OCI-LY7 (cell line): ENCODE measurements at regions not wholly inside any gene's neighbourhood (a gene's known extent, or its start where the extent isn't known, plus 50 kb on each side); places are given as distances from the start of the nearest gene placed in this dataset.

ENCODE experiments used
- BruUV-seq: library from RNA; stranded (reverse); fragments of 400-500 nt; replicated peaks from 2 replicates; lab custom pipeline; 2021; lab: Mats Ljungman, UMichigan
- CTCF ChIA-PET: fragments of 300-600 bp; sonication (Branson Sonifier 250); formaldehyde crosslinking; loops from one replicate; lab custom pipeline; 2022; ENCODE audit warnings: antibody characterized with exemption; ENCODE audit not compliant: unreplicated experiment; lab: Charles Lee
- POLR2A ChIA-PET: fragments of 300-600 bp; sonication (Branson Sonifier 250); formaldehyde crosslinking; loops from one replicate; lab custom pipeline; 2022; ENCODE audit warnings: antibody characterized with exemption; lab: Charles Lee
- DNase-seq: peaks from one replicate; pipeline ENCODE4 v3.0.0-alpha.2; 2015; ENCODE audit warnings: low spot score
- H2AFZ ChIP-seq: fragments of 200-600 bp; sonication (generic), shearing (Covaris generic); 2 replicates; pipeline ENCODE4 v1.6.1; 2014; ENCODE audit warnings: mild to moderate bottlenecking, antibody characterized with exemption, low read length, moderate library complexity
- H3K27ac ChIP-seq: fragments of 200-600 bp; sonication (generic); 2 replicates; pipeline ENCODE4 v1.5.1; 2014; ENCODE audit warnings: mixed run types, low read depth, mild to moderate bottlenecking, moderate library complexity, low read length, inconsistent platforms; ENCODE audit not compliant: poor library complexity, severe bottlenecking
- H3K36me3 ChIP-seq: fragments of 200-600 bp; sonication (generic); 2 replicates; pipeline ENCODE4 v1.6.1; 2014; ENCODE audit warnings: mild to moderate bottlenecking, antibody characterized with exemption, low read length, moderate library complexity, mixed read lengths; ENCODE audit not compliant: insufficient read depth
- H3K4me1 ChIP-seq: fragments of 200-600 bp; sonication (generic); 2 replicates; pipeline ENCODE4 v1.5.1; 2014; ENCODE audit warnings: mild to moderate bottlenecking, low read length; ENCODE audit not compliant: insufficient read depth, poor library complexity, severe bottlenecking
- H3K4me2 ChIP-seq: fragments of 200-600 bp; sonication (generic); 2 replicates; pipeline ENCODE4 v1.6.1; 2014; ENCODE audit warnings: mild to moderate bottlenecking, low read length
- H3K4me3 ChIP-seq: fragments of 200-600 bp; sonication (generic); 2 replicates; pipeline ENCODE4 v1.5.1; 2014; ENCODE audit warnings: mild to moderate bottlenecking, low read depth, low read length; ENCODE audit not compliant: poor library complexity, severe bottlenecking
- H3K79me2 ChIP-seq: fragments of 200-600 bp; sonication (generic); 2 replicates; pipeline ENCODE4 v1.6.1; 2016; ENCODE audit warnings: low read depth, mild to moderate bottlenecking, low read length, moderate library complexity, mixed read lengths; ENCODE audit not compliant: insufficient read depth
- H3K9me2 ChIP-seq: fragments of 200-600 bp; sonication (generic); 2 replicates; pipeline ENCODE4 v1.6.1; 2016; ENCODE audit warnings: mild to moderate bottlenecking, low read length, mixed read lengths; ENCODE audit not compliant: insufficient read depth
- H3K9me3 ChIP-seq: fragments of 200-600 bp; sonication (generic); 2 replicates; pipeline ENCODE4 v1.6.1; 2014; ENCODE audit warnings: mild to moderate bottlenecking, mixed run types, low read length, mixed read lengths
- H4K20me1 ChIP-seq: fragments of 200-600 bp; sonication (generic); 2 replicates; pipeline ENCODE4 v1.6.1; 2014; ENCODE audit warnings: mild to moderate bottlenecking, antibody characterized with exemption, low read length, moderate library complexity, mixed read lengths; ENCODE audit not compliant: insufficient read depth
- EZH2phosphoT487 ChIP-seq: fragments of 200-600 bp; sonication (generic); IDR thresholded peaks from 2 replicates; pipeline ENCODE4 v1.6.1; 2018; ENCODE audit warnings: low read depth, borderline replicate concordance, mild to moderate bottlenecking, mixed run types, antibody characterized with exemption, low read length, moderate library complexity, mixed read lengths
- intact Hi-C: fragments of 100-400 bp; cut with micrococcal nuclease; formaldehyde crosslinking; loops from one replicate; pipeline ENCODE4 v1.10.0; 2022; ENCODE audit not compliant: unreplicated experiment
- TF ChIP-seq, protein P1 (sequence below): fragments of 200-600 bp; sonication (generic); conservative IDR thresholded peaks from 2 replicates; pipeline ENCODE4 v1.5.1; 2014; ENCODE audit warnings: mild to moderate bottlenecking, antibody characterized with exemption, low read length, moderate library complexity, mixed read lengths

DNA sequence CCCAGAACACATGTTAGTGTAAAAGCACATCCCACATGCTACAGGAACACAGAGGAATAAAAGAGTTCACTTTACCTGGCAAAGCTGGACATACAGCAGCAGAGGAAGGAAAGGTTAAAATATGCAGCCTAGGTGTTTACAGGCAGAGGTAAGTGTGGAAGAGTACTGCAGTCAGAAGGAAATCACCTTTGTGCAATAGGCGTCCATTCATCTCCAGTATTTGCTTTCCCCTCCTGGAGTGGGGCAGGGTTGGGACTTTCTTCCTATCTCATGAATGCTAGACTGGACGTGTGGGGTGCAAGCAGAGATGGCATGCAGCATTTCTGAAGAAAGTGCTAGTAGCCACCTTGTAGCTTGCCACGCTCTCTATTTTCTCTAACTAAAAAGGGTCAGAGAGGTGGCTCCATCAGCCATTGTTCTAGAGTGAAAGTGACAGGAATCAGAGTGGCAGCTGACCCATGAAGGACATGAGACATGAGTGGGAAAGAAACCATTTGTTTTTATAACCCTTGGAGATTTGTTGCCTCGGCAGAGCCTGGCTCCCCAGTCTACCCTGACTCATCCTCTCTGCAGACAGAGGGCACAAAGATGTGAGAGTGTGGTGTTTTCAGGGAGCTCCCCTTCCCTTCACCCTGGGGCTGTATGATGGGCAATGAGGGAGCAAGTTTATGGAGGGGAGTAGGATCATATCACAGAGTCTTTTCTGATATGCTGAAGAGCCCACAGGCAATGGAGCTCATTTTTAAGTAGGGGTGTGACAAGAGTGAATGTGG is 101.2 kb upstream of the SEC61G start:
- H3K27ac ChIP-seq, result no peak overlapping the region
- no peak overlapping the region for H3K4me2 ChIP-seq
- no peaks in the 10 kb centered on the region for H3K36me3 ChIP-seq
- H2AFZ ChIP-seq, result no peak overlapping the region
- no peaks in the 10 kb centered on the region for H3K9me3 ChIP-seq
- no peaks in the 10 kb centered on the region for H4K20me1 ChIP-seq
- no peak for TF ChIP-seq EZH2phosphoT487
- TF ChIP-seq, protein P1, sequence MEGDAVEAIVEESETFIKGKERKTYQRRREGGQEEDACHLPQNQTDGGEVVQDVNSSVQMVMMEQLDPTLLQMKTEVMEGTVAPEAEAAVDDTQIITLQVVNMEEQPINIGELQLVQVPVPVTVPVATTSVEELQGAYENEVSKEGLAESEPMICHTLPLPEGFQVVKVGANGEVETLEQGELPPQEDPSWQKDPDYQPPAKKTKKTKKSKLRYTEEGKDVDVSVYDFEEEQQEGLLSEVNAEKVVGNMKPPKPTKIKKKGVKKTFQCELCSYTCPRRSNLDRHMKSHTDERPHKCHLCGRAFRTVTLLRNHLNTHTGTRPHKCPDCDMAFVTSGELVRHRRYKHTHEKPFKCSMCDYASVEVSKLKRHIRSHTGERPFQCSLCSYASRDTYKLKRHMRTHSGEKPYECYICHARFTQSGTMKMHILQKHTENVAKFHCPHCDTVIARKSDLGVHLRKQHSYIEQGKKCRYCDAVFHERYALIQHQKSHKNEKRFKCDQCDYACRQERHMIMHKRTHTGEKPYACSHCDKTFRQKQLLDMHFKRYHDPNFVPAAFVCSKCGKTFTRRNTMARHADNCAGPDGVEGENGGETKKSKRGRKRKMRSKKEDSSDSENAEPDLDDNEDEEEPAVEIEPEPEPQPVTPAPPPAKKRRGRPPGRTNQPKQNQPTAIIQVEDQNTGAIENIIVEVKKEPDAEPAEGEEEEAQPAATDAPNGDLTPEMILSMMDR, result no peak
- ChIA-PET POLR2A (no interaction called here), CTCF (no interaction called here)
- intact Hi-C loops, result no loop called here
- H3K4me1 ChIP-seq, result no peaks in the 10 kb centered on the region
- DNase-seq, result no peak
- H3K79me2 ChIP-seq, result no peaks in the 10 kb centered on the region
- no peaks in the 10 kb centered on the region for H3K9me2 ChIP-seq
- H3K4me3 ChIP-seq, result no peak overlapping the region
- BruUV-seq, result no TSS peak

GRCh38 chr7:54860843-54861242 is 101.8 kb upstream of the SEC61G start:
- intact Hi-C loops, result no loop called here
- no peak for DNase-seq
- Histone ChIP-seq H3K9me3 (no peaks in the 10 kb centered on the region), H3K9me2 (no peaks in the 10 kb centered on the region), H3K79me2 (no peaks in the 10 kb centered on the region), H3K27ac (no peak overlapping the region), H3K4me2 (no peak overlapping the region), H2AFZ (no peak overlapping the region), H3K4me1 (no peaks in the 10 kb centered on the region), H3K36me3 (no peaks in the 10 kb centered on the region), H4K20me1 (no peaks in the 10 kb centered on the region), H3K4me3 (no peak overlapping the region)
- TF ChIP-seq EZH2phosphoT487, result no peak
- TF ChIP-seq, protein P1, result no peak
- CTCF ChIA-PET, result no interaction called here
- POLR2A ChIA-PET, result no interaction called here
- BruUV-seq, result no TSS peak

DNA sequence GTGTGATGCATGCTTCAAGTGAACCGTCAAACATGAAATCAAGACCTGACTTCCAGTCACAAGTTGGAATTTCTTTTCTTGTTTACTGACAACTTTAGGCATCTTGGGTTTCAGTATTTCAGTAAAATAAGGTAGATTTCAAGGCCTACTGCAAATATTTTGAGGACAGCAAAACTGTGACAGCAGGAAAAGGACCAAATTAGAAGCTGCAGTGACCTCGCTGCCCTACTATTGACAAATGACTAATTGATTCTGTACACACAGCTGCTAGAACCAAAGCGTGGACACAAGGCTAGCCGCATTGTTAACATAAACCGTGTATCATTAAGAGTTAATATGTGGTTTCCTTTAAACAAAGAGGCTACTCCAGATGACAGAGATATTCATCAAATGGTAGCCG is 105.7 kb upstream of the SEC61G start:
- Histone ChIP-seq H3K36me3 (no peaks in the 10 kb centered on the region), H3K79me2 (no peaks in the 10 kb centered on the region), H3K4me2 (no peak overlapping the region), H3K9me3 (no peaks in the 10 kb centered on the region), H3K4me3 (no peak overlapping the region), H2AFZ (no peak overlapping the region), H3K9me2 (no peaks in the 10 kb centered on the region), H3K27ac (no peak overlapping the region), H4K20me1 (no peaks in the 10 kb centered on the region), H3K4me1 (no peaks in the 10 kb centered on the region)
- DNase-seq, result no peak
- BruUV-seq, result no TSS peak
- ChIA-PET POLR2A (no interaction called here), CTCF (no interaction called here)
- TF ChIP-seq, protein P1, result no peak
- no peak for TF ChIP-seq EZH2phosphoT487
- intact Hi-C loops, result no loop called here
